Gastroesophageal sphincter (tissue), 3 donors: ENCODE measurements at regions not wholly inside any gene's neighbourhood (a gene's known extent, or its start where the extent isn't known, plus 50 kb on each side); places are given as distances from the start of the nearest gene placed in this dataset.

ENCODE experiments used
- POLR2A ChIP-seq, 2 donors: fragments of 450-650 bp; IDR thresholded peaks; one replicate each; pipeline ENCODE4 v1.6.1; 2017; ENCODE audit warnings: antibody characterized with exemption in 2 of 2, mild to moderate bottlenecking in 2 of 2, moderate library complexity in 1 of 2
- POLR2AphosphoS5 ChIP-seq: sonication (generic); formaldehyde crosslinking; IDR thresholded peaks from one replicate; pipeline ENCODE4 v1.6.1; 2017; ENCODE audit warnings: antibody characterized with exemption
- TF ChIP-seq, protein P1 (sequence below), 4 experiments: fragments of 200-600 bp in 2 of 4; fragments of 450-650 bp in 2 of 4; sonication (generic) in 1 of 4; IDR thresholded peaks; one replicate each; pipeline ENCODE4 v1.5.1; 2017 to 2019; ENCODE audit warnings: antibody characterized with exemption in 4 of 4, mild to moderate bottlenecking in 2 of 4, moderate library complexity in 2 of 4

- TF ChIP-seq, protein P1, sequence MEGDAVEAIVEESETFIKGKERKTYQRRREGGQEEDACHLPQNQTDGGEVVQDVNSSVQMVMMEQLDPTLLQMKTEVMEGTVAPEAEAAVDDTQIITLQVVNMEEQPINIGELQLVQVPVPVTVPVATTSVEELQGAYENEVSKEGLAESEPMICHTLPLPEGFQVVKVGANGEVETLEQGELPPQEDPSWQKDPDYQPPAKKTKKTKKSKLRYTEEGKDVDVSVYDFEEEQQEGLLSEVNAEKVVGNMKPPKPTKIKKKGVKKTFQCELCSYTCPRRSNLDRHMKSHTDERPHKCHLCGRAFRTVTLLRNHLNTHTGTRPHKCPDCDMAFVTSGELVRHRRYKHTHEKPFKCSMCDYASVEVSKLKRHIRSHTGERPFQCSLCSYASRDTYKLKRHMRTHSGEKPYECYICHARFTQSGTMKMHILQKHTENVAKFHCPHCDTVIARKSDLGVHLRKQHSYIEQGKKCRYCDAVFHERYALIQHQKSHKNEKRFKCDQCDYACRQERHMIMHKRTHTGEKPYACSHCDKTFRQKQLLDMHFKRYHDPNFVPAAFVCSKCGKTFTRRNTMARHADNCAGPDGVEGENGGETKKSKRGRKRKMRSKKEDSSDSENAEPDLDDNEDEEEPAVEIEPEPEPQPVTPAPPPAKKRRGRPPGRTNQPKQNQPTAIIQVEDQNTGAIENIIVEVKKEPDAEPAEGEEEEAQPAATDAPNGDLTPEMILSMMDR (IDR thresholded peaks at IDR 0.05): no peak
- no peak for TF ChIP-seq POLR2AphosphoS5
- no peak for TF ChIP-seq POLR2A (IDR thresholded peaks at IDR 0.05)
Observed at GRCh38 chr6:80504882-80505281, 398.4 kb downstream of the BCKDHB start.
